Neural progenitor cell (in vitro differentiated cells): ENCODE measurements at regions not wholly inside any gene's neighbourhood (a gene's known extent, or its start where the extent isn't known, plus 50 kb on each side); places are given as distances from the start of the nearest gene placed in this dataset.

Experiments
- EZH2phosphoT487 ChIP-seq: fragments of 200-600 bp; sonication (generic); IDR thresholded peaks from 2 replicates; pipeline ENCODE4 v1.6.1; 2017; ENCODE audit warnings: antibody characterized with exemption
- TF ChIP-seq, protein P1 (sequence below): fragments of 200-600 bp; sonication (generic); IDR thresholded peaks from 2 replicates; pipeline ENCODE4 v1.5.1; 2017; ENCODE audit warnings: antibody characterized with exemption, mild to moderate bottlenecking

DNA sequence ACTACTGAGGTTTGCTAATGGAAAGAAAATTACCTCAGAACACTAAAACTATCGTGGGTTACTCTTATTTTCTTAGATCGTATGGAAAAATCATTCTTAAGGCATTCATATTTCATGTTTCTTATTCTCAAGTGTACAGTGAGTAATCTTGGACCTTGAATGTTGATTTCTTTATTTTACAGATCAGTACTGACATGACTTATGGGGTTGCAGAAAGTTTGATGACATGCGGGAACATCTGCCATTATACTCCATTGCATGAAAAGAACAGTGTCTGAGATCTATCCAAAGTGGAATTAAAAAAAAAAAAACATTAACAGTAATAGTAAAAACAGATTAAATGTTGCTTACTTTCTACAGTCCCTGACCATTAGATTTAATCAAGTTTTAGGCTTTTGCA lies 1290.2 kb upstream of the WWC1 start:
- TF ChIP-seq, protein P1, sequence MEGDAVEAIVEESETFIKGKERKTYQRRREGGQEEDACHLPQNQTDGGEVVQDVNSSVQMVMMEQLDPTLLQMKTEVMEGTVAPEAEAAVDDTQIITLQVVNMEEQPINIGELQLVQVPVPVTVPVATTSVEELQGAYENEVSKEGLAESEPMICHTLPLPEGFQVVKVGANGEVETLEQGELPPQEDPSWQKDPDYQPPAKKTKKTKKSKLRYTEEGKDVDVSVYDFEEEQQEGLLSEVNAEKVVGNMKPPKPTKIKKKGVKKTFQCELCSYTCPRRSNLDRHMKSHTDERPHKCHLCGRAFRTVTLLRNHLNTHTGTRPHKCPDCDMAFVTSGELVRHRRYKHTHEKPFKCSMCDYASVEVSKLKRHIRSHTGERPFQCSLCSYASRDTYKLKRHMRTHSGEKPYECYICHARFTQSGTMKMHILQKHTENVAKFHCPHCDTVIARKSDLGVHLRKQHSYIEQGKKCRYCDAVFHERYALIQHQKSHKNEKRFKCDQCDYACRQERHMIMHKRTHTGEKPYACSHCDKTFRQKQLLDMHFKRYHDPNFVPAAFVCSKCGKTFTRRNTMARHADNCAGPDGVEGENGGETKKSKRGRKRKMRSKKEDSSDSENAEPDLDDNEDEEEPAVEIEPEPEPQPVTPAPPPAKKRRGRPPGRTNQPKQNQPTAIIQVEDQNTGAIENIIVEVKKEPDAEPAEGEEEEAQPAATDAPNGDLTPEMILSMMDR, result no peak
- TF ChIP-seq EZH2phosphoT487, result no peak
